Sigmoid colon (tissue), 4 donors: ENCODE measurements at regions not wholly inside any gene's neighbourhood (a gene's known extent, or its start where the extent isn't known, plus 50 kb on each side); places are given as distances from the start of the nearest gene placed in this dataset.

ENCODE experiments used
- CTCF ChIP-seq, 4 experiments: fragments of 450-650 bp in 3 of 4; fragments of 200-600 bp in 1 of 4; IDR thresholded peaks; one replicate each; pipeline ENCODE4 v1.5.1; 2016 to 2019; ENCODE audit warnings: antibody characterized with exemption in 4 of 4, mild to moderate bottlenecking in 3 of 4, moderate library complexity in 2 of 4
- POLR2AphosphoS5 ChIP-seq, 4 donors: sonication (generic); formaldehyde crosslinking; IDR thresholded peaks; one replicate each; pipeline ENCODE4 v1.6.1; 2017; ENCODE audit warnings: antibody characterized with exemption in 4 of 4

GRCh38 chr3:41127414-41127813, 71.9 kb upstream of the CTNNB1 start:
- no peak for TF ChIP-seq CTCF (IDR thresholded peaks at IDR 0.05)
- TF ChIP-seq POLR2AphosphoS5 (IDR thresholded peaks at IDR 0.05) = no peak
